Epithelial cell of prostate (primary cell): ENCODE measurements at regions not wholly inside any gene's neighbourhood (a gene's known extent, or its start where the extent isn't known, plus 50 kb on each side); places are given as distances from the start of the nearest gene placed in this dataset.
A peak's percentile ranks its signal among the peaks of the same experiment; 100 is the strongest.

Experiments used
- DNase-seq: peaks from one replicate; pipeline ENCODE4 v3.0.0-alpha.2; 2011; ENCODE audit warnings: low read depth, low spot score
- H3K27ac ChIP-seq: fragments of 450-650 bp; 2 replicates; pipeline ENCODE4 v1.5.1; 2017; ENCODE audit warnings: mild to moderate bottlenecking

DNA sequence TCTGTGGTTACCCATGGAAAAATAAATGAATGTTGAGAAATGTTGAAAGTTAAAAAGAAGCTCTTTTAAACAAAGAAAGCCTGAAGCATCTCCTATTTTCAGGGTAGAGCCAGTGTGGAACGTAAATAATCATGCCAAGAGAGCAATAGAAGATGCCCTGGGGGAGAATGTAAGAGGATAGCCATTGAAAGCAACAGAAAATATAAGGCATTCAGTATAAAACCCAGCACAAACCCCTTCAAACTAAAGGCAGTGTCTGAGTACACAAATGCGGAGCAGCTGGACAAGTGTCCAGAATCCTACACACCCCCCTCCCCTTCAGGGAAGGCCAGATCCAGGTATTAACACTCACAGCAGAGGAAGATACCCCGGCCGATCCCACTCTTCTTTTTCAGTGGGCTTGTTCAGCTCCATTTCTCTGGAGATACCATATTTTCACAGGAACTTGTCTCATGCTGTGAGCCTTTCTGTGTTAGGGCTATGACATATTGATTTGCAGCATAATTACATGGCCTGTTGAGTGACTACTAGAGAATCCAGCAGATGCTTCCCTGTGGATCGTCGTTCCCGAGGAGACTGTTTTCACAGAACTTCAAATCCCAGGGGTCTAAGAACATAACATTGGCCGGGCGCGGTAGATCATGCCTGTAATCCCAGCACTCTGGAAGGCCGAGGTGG lies 101.2 kb downstream of the PLK2 start:
- DNase-seq, result no peak
- no peak overlapping the region for H3K27ac ChIP-seq

- no peak for DNase-seq
- no peak overlapping the region for H3K27ac ChIP-seq
Observed at GRCh38 chr5:58357799-58358500, 101.9 kb downstream of the PLK2 start.

GRCh38 chr5:58357121-58357520 lies 102.8 kb downstream of the PLK2 start:
- no peak for DNase-seq
- H3K27ac ChIP-seq, result no peak overlapping the region

- DNase-seq, result no peak
- no peak overlapping the region for H3K27ac ChIP-seq
Observed at GRCh38 chr5:58356662-58357061, 103.2 kb downstream of the PLK2 start.

- no peak overlapping the region for H3K27ac ChIP-seq
- no peak for DNase-seq
Observed at GRCh38 chr5:58354827-58355226, 105.1 kb downstream of the PLK2 start.

DNA sequence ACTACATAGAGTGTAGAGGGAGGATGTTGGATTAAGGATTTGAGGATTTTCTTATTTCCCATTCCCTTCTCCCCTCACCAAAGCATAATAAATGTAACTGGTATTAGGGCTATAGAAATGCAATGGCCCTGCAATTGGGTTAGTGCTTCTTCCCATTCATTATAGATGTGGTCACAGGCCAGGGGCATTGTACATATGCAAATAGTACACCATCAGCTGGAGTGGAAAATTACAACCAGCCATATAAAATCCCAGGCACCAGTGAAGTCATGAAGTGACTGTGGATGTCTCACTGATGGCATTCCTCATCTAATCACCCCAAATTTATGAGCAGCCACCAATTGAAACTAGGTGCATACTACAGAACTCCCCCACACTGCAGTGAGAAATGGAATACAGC lies 105.9 kb downstream of the PLK2 start:
- no peak overlapping the region for H3K27ac ChIP-seq
- DNase-seq, result no peak

DNA sequence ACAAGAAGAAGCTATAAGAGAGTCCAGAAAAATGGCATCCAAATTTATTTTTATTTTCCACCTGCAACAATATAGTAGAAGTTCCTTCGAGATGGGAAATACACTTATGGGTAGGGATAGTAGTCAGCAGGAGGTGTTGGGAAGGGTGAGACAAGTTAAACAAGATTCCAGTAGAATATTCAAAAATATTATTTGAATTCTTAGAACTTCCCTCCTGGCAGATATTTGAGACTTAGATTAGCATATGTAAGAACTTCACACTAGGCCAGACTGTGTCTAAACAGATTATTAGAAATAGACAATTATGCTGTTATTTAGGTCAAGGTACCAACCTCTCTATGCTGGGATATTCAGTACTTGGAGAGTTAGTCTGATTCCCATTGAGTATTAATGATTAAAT lies 108.7 kb downstream of the PLK2 start:
- no peak overlapping the region for H3K27ac ChIP-seq
- no peak for DNase-seq

- no peak for DNase-seq
- H3K27ac ChIP-seq, result no peak overlapping the region
Observed at GRCh38 chr5:58348996-58349728, 110.7 kb downstream of the PLK2 start.

DNA sequence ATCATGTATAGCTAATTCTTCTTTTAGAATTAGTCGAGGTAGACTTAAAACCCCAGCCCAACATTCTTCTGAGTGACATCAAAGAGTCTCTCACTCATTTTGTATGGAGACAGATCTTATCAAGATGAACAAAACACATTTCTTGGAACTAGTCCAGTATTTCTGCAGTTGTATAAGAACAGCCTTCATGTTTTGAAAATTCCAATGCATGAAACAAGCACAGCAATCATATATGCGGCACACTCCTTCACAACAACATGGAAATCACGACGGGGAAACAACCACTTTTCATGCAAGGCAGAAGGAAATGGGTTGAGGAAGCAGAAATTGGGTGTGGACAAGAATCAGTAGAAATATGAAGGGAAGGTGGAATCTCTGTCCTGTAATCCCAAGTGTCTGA lies 113.8 kb downstream of the PLK2 start:
- no peak for DNase-seq

GRCh38 chr5:58341476-58341875 lies 118.4 kb downstream of the PLK2 start:
- no peak for DNase-seq
- H3K27ac ChIP-seq, result no peak overlapping the region

More for the DNA sequence above, 113.8 kb downstream of the PLK2 start:
- H3K27ac ChIP-seq, result no peak overlapping the region

- no peak for DNase-seq
- no peak overlapping the region for H3K27ac ChIP-seq
Observed at GRCh38 chr5:58335518-58335917, 124.4 kb downstream of the PLK2 start.

GRCh38 chr5:58334035-58334434 lies 125.9 kb downstream of the PLK2 start:
- no peak for DNase-seq
- H3K27ac ChIP-seq, result no peak overlapping the region

DNA sequence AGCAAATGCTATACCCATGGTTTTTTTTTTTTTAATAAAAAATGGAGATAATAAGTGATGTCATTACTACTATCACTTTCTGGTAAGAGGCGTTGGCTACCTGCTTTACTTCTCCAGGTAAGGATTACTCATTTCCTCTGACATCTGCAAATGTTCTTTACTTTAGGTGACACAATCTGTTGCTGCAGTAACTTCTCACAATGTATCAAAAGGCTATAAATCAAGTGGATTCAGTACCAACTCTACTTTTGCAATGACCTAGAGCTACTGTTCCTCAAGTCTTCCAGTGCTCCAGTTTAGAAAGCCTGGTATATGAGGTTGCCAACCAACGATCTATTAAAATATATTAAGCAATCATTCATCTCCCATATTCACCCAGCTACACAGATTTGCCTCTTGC lies 129.1 kb downstream of the PLK2 start:
- H3K27ac ChIP-seq, result peak overlapping the region; percentile 49
- DNase-seq, result peak; percentile 93

GRCh38 chr5:58327289-58327688 lies 132.6 kb downstream of the PLK2 start:
- H3K27ac ChIP-seq, result no peak overlapping the region
- DNase-seq, result no peak

DNA sequence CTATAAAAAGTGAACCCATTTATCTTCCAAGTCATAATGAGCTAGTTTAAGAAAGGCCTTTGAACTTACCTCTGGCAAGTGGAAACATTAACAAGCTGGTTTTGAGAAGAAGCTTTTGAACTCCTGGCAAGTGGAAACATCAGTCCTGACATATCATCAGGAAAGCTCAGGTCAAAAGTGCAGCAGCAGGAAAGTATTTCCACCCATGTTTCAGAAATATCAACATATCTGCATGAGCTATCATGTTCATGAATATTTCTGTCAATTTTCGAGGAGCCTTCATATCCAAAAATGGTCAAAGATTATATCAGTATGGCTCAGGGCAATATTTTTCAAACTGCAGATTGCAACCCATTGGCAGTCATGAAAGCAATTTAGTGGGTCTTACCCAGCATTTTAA lies 133.9 kb downstream of the PLK2 start:
- H3K27ac ChIP-seq, result no peak overlapping the region
- DNase-seq, result no peak

DNA sequence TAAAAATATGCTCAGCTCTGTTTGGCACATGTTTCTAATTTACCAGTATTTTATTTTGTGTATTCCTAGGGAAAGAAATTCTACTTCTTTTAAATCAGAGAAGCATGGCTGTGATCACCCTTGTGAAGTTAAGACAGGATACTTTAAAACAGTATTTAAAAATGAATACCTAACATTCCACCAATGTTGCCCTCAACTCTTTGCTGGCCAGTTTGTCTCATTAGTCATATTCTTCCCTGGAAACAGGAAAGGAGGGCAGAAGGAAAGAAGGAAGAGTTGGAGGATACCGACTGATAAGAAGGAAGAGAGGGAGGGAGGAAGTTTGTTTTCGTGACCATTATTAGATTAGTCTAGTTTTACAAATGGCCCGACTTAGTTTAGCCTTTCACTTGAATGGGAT lies 137.4 kb downstream of the PLK2 start:
- no peak for DNase-seq
- no peak overlapping the region for H3K27ac ChIP-seq

DNA sequence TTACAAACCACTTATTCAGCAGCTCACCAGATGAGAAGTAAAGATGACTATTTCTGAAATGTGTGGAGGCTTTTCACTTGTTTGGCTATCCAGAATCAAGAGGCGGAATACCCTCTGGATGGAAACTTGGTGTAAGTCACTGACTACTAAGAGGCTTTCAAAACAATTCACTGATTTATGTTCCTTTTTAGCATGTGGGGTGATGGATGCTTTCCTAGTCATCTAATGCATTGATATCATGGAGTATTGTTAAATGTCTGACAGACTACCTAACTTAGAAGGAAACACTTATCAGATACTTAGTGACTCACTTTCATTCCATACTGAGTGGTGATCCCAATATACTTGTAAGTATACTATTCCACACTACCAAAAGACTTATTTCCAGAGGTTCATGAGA lies 141.4 kb downstream of the PLK2 start:
- H3K27ac ChIP-seq, result no peak overlapping the region
- DNase-seq, result no peak

- H3K27ac ChIP-seq, result no peak overlapping the region
- DNase-seq, result no peak
Observed at GRCh38 chr5:58317808-58318207, 142.1 kb downstream of the PLK2 start.

GRCh38 chr5:58317009-58317408 lies 142.9 kb downstream of the PLK2 start:
- no peak for DNase-seq
- H3K27ac ChIP-seq, result no peak overlapping the region

DNA sequence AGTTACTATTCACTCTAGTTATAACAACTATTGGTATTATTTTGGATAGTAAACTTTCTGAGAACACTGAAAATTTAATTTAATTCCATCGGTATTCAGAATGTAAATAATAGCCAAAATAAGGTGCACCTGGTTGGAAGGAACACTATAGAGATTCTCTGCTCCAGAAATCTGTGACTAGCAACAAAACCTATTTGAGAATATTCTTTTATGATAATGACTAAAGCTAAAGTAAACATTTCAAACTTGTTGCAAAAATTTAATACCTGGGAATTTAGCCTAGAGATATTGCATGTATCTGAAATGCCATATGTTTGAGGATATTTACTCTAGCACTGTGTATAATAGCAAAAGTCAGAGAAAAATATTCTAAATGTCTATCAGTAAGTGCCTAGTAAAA lies 144.1 kb downstream of the PLK2 start:
- DNase-seq, result no peak
- H3K27ac ChIP-seq, result no peak overlapping the region
